HT1080 (cell line): ENCODE measurements at regions not wholly inside any gene's neighbourhood (a gene's known extent, or its start where the extent isn't known, plus 50 kb on each side); places are given as distances from the start of the nearest gene placed in this dataset.

Source experiments
- DNase-seq: peaks from one replicate; pipeline ENCODE4 v3.0.0-alpha.2; 2015; ENCODE audit warnings: low read depth

- peak; percentile 82 for DNase-seq
These were observed 153.6 kb downstream of the VEGFA start for GRCh38 chr6:43923376-43924221.

- DNase-seq, result no peak
These were observed 152.7 kb downstream of the VEGFA start for GRCh38 chr6:43922426-43923375.

GRCh38 chr6:43921548-43922425 is 151.8 kb downstream of the VEGFA start:
- DNase-seq, result no peak

- no peak for DNase-seq
These were observed 151.0 kb downstream of the VEGFA start for GRCh38 chr6:43921039-43921438.

- DNase-seq, result no peak
These were observed 149.8 kb downstream of the VEGFA start for GRCh38 chr6:43919774-43920173.

GRCh38 chr6:43917878-43918382 is 147.9 kb downstream of the VEGFA start:
- DNase-seq, result peak; percentile 19

GRCh38 chr6:43916924-43917877 is 147.2 kb downstream of the VEGFA start:
- DNase-seq, result no peak

- DNase-seq, result no peak
These were observed 146.2 kb downstream of the VEGFA start for GRCh38 chr6:43915986-43916923.

GRCh38 chr6:43915208-43915869 is 145.3 kb downstream of the VEGFA start:
- no peak for DNase-seq

- no peak for DNase-seq
These were observed 144.5 kb downstream of the VEGFA start for GRCh38 chr6:43914272-43915147.

GRCh38 chr6:43913375-43914271 is 143.6 kb downstream of the VEGFA start:
- DNase-seq, result peak; percentile 43

- no peak for DNase-seq
These were observed 142.8 kb downstream of the VEGFA start for GRCh38 chr6:43912598-43913371.

- DNase-seq, result no peak
These were observed 142.1 kb downstream of the VEGFA start for GRCh38 chr6:43912116-43912577.

- no peak for DNase-seq
These were observed 141.5 kb downstream of the VEGFA start for GRCh38 chr6:43911354-43912115.
